NB4 (cell line): ENCODE measurements at regions not wholly inside any gene's neighbourhood (a gene's known extent, or its start where the extent isn't known, plus 50 kb on each side); places are given as distances from the start of the nearest gene placed in this dataset.

Source experiments
- MYC ChIP-seq: IDR thresholded peaks from 2 replicates; pipeline ENCODE4 v1.6.1; 2011; ENCODE audit warnings: low read depth, low read length
- POLR2A ChIP-seq: IDR thresholded peaks from 2 replicates; pipeline ENCODE4 v1.6.1; 2011; ENCODE audit warnings: mild to moderate bottlenecking; ENCODE audit not compliant: insufficient read length; ENCODE audit errors: extremely low read depth
- TF ChIP-seq, protein P1 (sequence below): IDR thresholded peaks from one replicate; pipeline ENCODE4 v1.5.1; 2012; ENCODE audit warnings: low read depth, low read length

DNA sequence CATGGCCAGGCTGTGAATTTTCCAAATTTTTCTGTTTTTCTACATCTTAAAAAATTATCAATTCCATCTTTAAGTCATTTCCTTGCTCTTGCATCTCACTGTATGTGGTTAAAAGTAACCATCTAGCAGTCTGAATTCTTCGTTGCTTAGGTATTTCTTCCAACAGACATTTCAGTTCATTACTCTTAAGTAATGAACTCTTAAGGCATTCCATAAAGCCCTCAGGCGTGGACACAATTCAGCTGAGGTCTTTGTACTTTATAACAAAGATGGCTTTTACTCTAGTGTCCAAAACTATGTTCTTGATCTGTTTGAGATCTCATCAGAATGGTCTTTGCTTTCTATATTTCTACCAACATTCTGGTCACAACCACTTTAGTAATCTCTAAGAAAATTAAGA, 253.9 kb upstream of the GCFC2 start:
- TF ChIP-seq, protein P1, sequence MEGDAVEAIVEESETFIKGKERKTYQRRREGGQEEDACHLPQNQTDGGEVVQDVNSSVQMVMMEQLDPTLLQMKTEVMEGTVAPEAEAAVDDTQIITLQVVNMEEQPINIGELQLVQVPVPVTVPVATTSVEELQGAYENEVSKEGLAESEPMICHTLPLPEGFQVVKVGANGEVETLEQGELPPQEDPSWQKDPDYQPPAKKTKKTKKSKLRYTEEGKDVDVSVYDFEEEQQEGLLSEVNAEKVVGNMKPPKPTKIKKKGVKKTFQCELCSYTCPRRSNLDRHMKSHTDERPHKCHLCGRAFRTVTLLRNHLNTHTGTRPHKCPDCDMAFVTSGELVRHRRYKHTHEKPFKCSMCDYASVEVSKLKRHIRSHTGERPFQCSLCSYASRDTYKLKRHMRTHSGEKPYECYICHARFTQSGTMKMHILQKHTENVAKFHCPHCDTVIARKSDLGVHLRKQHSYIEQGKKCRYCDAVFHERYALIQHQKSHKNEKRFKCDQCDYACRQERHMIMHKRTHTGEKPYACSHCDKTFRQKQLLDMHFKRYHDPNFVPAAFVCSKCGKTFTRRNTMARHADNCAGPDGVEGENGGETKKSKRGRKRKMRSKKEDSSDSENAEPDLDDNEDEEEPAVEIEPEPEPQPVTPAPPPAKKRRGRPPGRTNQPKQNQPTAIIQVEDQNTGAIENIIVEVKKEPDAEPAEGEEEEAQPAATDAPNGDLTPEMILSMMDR, result no peak
- TF ChIP-seq MYC (no peak), POLR2A (no peak)
